Endodermal cell (in vitro differentiated cells): ENCODE measurements at regions not wholly inside any gene's neighbourhood (a gene's known extent, or its start where the extent isn't known, plus 50 kb on each side); places are given as distances from the start of the nearest gene placed in this dataset.

Source experiments
- DNase-seq: peaks from one replicate; pipeline ENCODE4 v3.0.0-alpha.2; 2017
- H3K27ac ChIP-seq: 2 replicates; pipeline ENCODE4 v1.5.1; 2013; ENCODE audit warnings: mild to moderate bottlenecking, low read depth, low read length, moderate library complexity
- H3K27me3 ChIP-seq: 2 replicates; pipeline ENCODE4 v1.6.1; 2013; ENCODE audit warnings: mild to moderate bottlenecking, low read length, moderate library complexity; ENCODE audit not compliant: insufficient read depth, control insufficient read depth, poor library complexity, severe bottlenecking
- H3K36me3 ChIP-seq: 2 replicates; pipeline ENCODE4 v1.7.0; 2013; ENCODE audit warnings: mild to moderate bottlenecking, low read length, moderate library complexity; ENCODE audit not compliant: control insufficient read depth, insufficient read depth
- H3K4me1 ChIP-seq: one replicate; pipeline ENCODE4 v1.7.0; 2013; ENCODE audit warnings: low read length; ENCODE audit not compliant: control insufficient read depth, insufficient read depth
- H3K4me3 ChIP-seq: 2 replicates; pipeline ENCODE4 v1.5.1; 2013; ENCODE audit warnings: mild to moderate bottlenecking, low read length, moderate library complexity
- H3K9ac ChIP-seq: 2 replicates; pipeline ENCODE4 v1.6.1; 2013; ENCODE audit warnings: mild to moderate bottlenecking, low read length, moderate library complexity; ENCODE audit not compliant: poor library complexity, severe bottlenecking; ENCODE audit errors: extremely low read depth
- H3K9me3 ChIP-seq: 2 replicates; pipeline ENCODE4 v1.6.1; 2013; ENCODE audit warnings: mild to moderate bottlenecking, low read length, moderate library complexity; ENCODE audit not compliant: control insufficient read depth
- H3K27ac Mint-ChIP-seq: 2 replicates; pipeline ENCODE4 v1.8.0; 2020; ENCODE audit warnings: mixed read lengths
- H3K27me3 Mint-ChIP-seq: 2 replicates; pipeline ENCODE4 v1.8.0; 2021; ENCODE audit warnings: mild to moderate bottlenecking, mixed read lengths; ENCODE audit not compliant: insufficient read depth
- H3K36me3 Mint-ChIP-seq: 2 replicates; pipeline ENCODE4 v1.8.0; 2020; ENCODE audit warnings: low read depth, mixed read lengths
- H3K4me1 Mint-ChIP-seq: 2 replicates; pipeline ENCODE4 v1.8.0; 2020; ENCODE audit warnings: mixed read lengths
- H3K4me3 Mint-ChIP-seq: 2 replicates; pipeline ENCODE4 v1.8.0; 2020; ENCODE audit warnings: mild to moderate bottlenecking, moderate library complexity, mixed read lengths
- H3K9me3 Mint-ChIP-seq: 2 replicates; pipeline ENCODE4 v1.8.0; 2020; ENCODE audit warnings: mild to moderate bottlenecking, mixed read lengths
- CTCF ChIP-seq: fragments of 200-600 bp; sonication (generic); conservative IDR thresholded peaks from 2 replicates; pipeline ENCODE4 v1.5.0; 2021; ENCODE audit warnings: antibody characterized with exemption, mild to moderate bottlenecking
- WGBS, 2 experiments: methylation state at CpG; one replicate each; pipeline versions ENCODE4 v1.1.5 to v1.1.7; 2013; ENCODE audit warnings: missing lambda C conversion rate in 2 of 2, mixed read lengths in 1 of 2; ENCODE audit not compliant: insufficient coverage in 1 of 2, insufficient read length in 1 of 2; 5-methylcytosine and 5-hydroxymethylcytosine counted together

GRCh38 chr5:103487218-103487617 is 75.4 kb downstream of the NUDT12 start:
- Mint-ChIP-seq H3K4me3 (no peak overlapping the region), H3K9me3 (no peaks in the 10 kb centered on the region), H3K27me3 (no peaks in the 10 kb centered on the region), H3K4me1 (peaks cover 3% of the 10 kb centered on the region), H3K36me3 (no peaks in the 10 kb centered on the region), H3K27ac (no peak overlapping the region)
- Histone ChIP-seq H3K27me3 (no peaks in the 10 kb centered on the region), H3K27ac (peak overlapping the region; percentile 85), H3K9ac (no peak overlapping the region), H3K9me3 (no peaks in the 10 kb centered on the region), H3K36me3 (no peaks in the 10 kb centered on the region), H3K4me3 (no peak overlapping the region), H3K4me1 (no peaks in the 10 kb centered on the region)
- DNase-seq = no peak
- WGBS, 2 experiments = 79 to 88% methylated on average over 5 to 6 of the region's 6 CpGs
- no peak for TF ChIP-seq CTCF

- TF ChIP-seq CTCF = no peak
- Histone ChIP-seq H3K4me3 (no peak overlapping the region), H3K9ac (no peak overlapping the region), H3K27ac (peak overlapping the region; percentile 85), H3K27me3 (no peaks in the 10 kb centered on the region), H3K9me3 (no peaks in the 10 kb centered on the region), H3K36me3 (no peaks in the 10 kb centered on the region), H3K4me1 (no peaks in the 10 kb centered on the region)
- H3K4me1 Mint-ChIP-seq = peaks cover 3% of the 10 kb centered on the region
- H3K27me3 Mint-ChIP-seq = no peaks in the 10 kb centered on the region
- no peak overlapping the region for H3K27ac Mint-ChIP-seq
- 91 to 95% methylated on average over 3 to 5 of the region's 5 CpGs for WGBS, 2 experiments
- no peaks in the 10 kb centered on the region for H3K36me3 Mint-ChIP-seq
- no peak for DNase-seq
- no peaks in the 10 kb centered on the region for H3K9me3 Mint-ChIP-seq
- H3K4me3 Mint-ChIP-seq = no peak overlapping the region
These were observed 75.8 kb downstream of the NUDT12 start for GRCh38 chr5:103486739-103487138.

GRCh38 chr5:103480246-103480645 is 82.3 kb downstream of the NUDT12 start:
- 98 to 100% methylated on average over 2 to 3 of the region's 3 CpGs for WGBS, 2 experiments
- Mint-ChIP-seq H3K4me3 (no peak overlapping the region), H3K9me3 (no peaks in the 10 kb centered on the region), H3K4me1 (peaks cover 11% of the 10 kb centered on the region), H3K36me3 (no peaks in the 10 kb centered on the region), H3K27ac (no peak overlapping the region), H3K27me3 (no peaks in the 10 kb centered on the region)
- Histone ChIP-seq H3K9ac (no peak overlapping the region), H3K4me1 (no peaks in the 10 kb centered on the region), H3K36me3 (no peaks in the 10 kb centered on the region), H3K9me3 (peaks cover 11% of the 10 kb centered on the region), H3K27ac (no peak overlapping the region), H3K4me3 (peak overlapping the region; percentile 11), H3K27me3 (no peaks in the 10 kb centered on the region)
- TF ChIP-seq CTCF = no peak
- no peak for DNase-seq
